H1 (cell line): ENCODE measurements at regions not wholly inside any gene's neighbourhood (a gene's known extent, or its start where the extent isn't known, plus 50 kb on each side); places are given as distances from the start of the nearest gene placed in this dataset.

Source experiments
- TAF1 ChIP-seq: IDR thresholded peaks from 2 replicates; pipeline ENCODE4 v1.6.1; 2011; ENCODE audit warnings: mild to moderate bottlenecking, low read depth, low read length
- TF ChIP-seq, protein P1 (sequence below): fragments of 300-600 bp; sonication (generic); IDR thresholded peaks from 2 replicates; pipeline ENCODE4 v1.7.1; 2012; ENCODE audit warnings: low read length, moderate library complexity, mild to moderate bottlenecking, inconsistent platforms; ENCODE audit not compliant: insufficient replicate concordance

DNA sequence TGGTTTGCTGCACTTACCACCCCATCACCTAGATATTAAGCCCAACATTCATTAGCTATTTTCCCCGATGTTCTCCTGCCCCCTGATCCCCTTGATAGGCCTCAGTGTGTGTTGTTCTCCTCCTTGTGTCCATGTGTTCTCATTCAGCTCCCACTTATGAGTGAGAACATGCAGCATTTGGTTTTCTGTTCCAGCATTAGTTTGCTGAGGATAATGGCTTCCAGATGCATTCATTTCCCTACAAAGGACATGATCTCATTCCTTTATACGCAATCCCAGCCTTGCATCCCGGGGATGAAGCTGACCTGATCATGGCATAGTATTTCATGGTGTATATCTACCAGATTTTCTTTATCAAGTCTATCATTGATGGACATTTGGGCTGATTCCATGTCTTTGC, 99.0 kb upstream of the DCAF12L2 start (continued):
- TF ChIP-seq, protein P1, sequence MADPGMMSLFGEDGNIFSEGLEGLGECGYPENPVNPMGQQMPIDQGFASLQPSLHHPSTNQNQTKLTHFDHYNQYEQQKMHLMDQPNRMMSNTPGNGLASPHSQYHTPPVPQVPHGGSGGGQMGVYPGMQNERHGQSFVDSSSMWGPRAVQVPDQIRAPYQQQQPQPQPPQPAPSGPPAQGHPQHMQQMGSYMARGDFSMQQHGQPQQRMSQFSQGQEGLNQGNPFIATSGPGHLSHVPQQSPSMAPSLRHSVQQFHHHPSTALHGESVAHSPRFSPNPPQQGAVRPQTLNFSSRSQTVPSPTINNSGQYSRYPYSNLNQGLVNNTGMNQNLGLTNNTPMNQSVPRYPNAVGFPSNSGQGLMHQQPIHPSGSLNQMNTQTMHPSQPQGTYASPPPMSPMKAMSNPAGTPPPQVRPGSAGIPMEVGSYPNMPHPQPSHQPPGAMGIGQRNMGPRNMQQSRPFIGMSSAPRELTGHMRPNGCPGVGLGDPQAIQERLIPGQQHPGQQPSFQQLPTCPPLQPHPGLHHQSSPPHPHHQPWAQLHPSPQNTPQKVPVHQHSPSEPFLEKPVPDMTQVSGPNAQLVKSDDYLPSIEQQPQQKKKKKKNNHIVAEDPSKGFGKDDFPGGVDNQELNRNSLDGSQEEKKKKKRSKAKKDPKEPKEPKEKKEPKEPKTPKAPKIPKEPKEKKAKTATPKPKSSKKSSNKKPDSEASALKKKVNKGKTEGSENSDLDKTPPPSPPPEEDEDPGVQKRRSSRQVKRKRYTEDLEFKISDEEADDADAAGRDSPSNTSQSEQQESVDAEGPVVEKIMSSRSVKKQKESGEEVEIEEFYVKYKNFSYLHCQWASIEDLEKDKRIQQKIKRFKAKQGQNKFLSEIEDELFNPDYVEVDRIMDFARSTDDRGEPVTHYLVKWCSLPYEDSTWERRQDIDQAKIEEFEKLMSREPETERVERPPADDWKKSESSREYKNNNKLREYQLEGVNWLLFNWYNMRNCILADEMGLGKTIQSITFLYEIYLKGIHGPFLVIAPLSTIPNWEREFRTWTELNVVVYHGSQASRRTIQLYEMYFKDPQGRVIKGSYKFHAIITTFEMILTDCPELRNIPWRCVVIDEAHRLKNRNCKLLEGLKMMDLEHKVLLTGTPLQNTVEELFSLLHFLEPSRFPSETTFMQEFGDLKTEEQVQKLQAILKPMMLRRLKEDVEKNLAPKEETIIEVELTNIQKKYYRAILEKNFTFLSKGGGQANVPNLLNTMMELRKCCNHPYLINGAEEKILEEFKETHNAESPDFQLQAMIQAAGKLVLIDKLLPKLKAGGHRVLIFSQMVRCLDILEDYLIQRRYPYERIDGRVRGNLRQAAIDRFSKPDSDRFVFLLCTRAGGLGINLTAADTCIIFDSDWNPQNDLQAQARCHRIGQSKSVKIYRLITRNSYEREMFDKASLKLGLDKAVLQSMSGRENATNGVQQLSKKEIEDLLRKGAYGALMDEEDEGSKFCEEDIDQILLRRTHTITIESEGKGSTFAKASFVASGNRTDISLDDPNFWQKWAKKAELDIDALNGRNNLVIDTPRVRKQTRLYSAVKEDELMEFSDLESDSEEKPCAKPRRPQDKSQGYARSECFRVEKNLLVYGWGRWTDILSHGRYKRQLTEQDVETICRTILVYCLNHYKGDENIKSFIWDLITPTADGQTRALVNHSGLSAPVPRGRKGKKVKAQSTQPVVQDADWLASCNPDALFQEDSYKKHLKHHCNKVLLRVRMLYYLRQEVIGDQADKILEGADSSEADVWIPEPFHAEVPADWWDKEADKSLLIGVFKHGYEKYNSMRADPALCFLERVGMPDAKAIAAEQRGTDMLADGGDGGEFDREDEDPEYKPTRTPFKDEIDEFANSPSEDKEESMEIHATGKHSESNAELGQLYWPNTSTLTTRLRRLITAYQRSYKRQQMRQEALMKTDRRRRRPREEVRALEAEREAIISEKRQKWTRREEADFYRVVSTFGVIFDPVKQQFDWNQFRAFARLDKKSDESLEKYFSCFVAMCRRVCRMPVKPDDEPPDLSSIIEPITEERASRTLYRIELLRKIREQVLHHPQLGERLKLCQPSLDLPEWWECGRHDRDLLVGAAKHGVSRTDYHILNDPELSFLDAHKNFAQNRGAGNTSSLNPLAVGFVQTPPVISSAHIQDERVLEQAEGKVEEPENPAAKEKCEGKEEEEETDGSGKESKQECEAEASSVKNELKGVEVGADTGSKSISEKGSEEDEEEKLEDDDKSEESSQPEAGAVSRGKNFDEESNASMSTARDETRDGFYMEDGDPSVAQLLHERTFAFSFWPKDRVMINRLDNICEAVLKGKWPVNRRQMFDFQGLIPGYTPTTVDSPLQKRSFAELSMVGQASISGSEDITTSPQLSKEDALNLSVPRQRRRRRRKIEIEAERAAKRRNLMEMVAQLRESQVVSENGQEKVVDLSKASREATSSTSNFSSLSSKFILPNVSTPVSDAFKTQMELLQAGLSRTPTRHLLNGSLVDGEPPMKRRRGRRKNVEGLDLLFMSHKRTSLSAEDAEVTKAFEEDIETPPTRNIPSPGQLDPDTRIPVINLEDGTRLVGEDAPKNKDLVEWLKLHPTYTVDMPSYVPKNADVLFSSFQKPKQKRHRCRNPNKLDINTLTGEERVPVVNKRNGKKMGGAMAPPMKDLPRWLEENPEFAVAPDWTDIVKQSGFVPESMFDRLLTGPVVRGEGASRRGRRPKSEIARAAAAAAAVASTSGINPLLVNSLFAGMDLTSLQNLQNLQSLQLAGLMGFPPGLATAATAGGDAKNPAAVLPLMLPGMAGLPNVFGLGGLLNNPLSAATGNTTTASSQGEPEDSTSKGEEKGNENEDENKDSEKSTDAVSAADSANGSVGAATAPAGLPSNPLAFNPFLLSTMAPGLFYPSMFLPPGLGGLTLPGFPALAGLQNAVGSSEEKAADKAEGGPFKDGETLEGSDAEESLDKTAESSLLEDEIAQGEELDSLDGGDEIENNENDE, result no peak
- no peak for TF ChIP-seq TAF1
- TF ChIP-seq, all 59 proteins: peak for 0
